ENCODE measurements at regions not wholly inside any gene's neighbourhood (a gene's known extent, or its start where the extent isn't known, plus 50 kb on each side); places are given as distances from the start of the nearest gene placed in this dataset.

GRCh38 chr22:44646141-44646540, 55.9 kb upstream of the PRR5 start:
- Histone ChIP-seq H3K4me2 (no peak overlapping the region), H3K27ac (no peak overlapping the region), H3K4me3 (no peak overlapping the region), H3K4me1 (no peaks in the 10 kb centered on the region), H3K9me3 (no peaks in the 10 kb centered on the region)
- TF ChIP-seq E2F6 (IDR thresholded peaks at IDR 0.05; ENCODE audit: borderline replicate concordance, low read depth): no peak
- TF ChIP-seq BHLHE40 (IDR thresholded peaks at IDR 0.05; ENCODE audit: low read depth, low read length): no peak
- no peak for TF ChIP-seq TP53 (CRISPR knock-in tag; IDR thresholded peaks at IDR 0.05)
- no peak for TF ChIP-seq REST (IDR thresholded peaks at IDR 0.05)
- TF ChIP-seq MYC (IDR thresholded peaks at IDR 0.05; ENCODE audit: borderline replicate concordance, low read length): no peak
- no peak for TF ChIP-seq FOXS1 (CRISPR knock-in tag; IDR thresholded peaks at IDR 0.05)
- TF ChIP-seq NPAS2 (CRISPR knock-in tag; IDR thresholded peaks at IDR 0.05; ENCODE audit: borderline replicate concordance): no peak
- no peak for TF ChIP-seq ZNF302 (CRISPR knock-in tag; IDR thresholded peaks at IDR 0.05)
- TF ChIP-seq RARB (CRISPR knock-in tag; IDR thresholded peaks at IDR 0.05): no peak
- TF ChIP-seq MAX (IDR thresholded peaks at IDR 0.05): no peak
- TF ChIP-seq RNF2 (IDR thresholded peaks at IDR 0.05; ENCODE audit: borderline replicate concordance, low read depth): no peak
- no peak for FAIRE-seq
- no peak for ATAC-seq
- ChIA-PET CTCF (interaction anchor here (0.8 to 2.2 kb wide), 3 partner anchors 19 to 653 kb away, joined by 3 to 7 read pairs (median 3); no protein-coding TSS in a partner anchor), POLR2A (no interaction called here)
- no peak for DNase-seq (ENCODE audit: low read depth in 1 of 2, low spot score in 1 of 2)
- 74% methylated on average over 12 of the region's 13 CpGs for WGBS (ENCODE audit: missing lambda C conversion rate)

- H3K4me3 ChIP-seq: no peak overlapping the region
- ATAC-seq (no peak), DNase-seq (ENCODE audit: low read depth in 1 of 2, low spot score in 1 of 2) (no peak), FAIRE-seq (no peak)
- no peak overlapping the region for H3K4me2 ChIP-seq
- no peak overlapping the region for H3K27ac ChIP-seq
- no peaks in the 10 kb centered on the region for H3K4me1 ChIP-seq
- WGBS (ENCODE audit: missing lambda C conversion rate): 57% methylated on average over 11 of the region's 11 CpGs
- ChIA-PET CTCF (interaction anchor here (0.8 to 2.2 kb wide), 3 partner anchors 19 to 652 kb away, joined by 3 to 7 read pairs (median 3); no protein-coding TSS in a partner anchor), POLR2A (no interaction called here)
- H3K9me3 ChIP-seq: no peaks in the 10 kb centered on the region
- TF ChIP-seq ELK1 (IDR thresholded peaks at IDR 0.05; ENCODE audit: low read depth, low read length) (no peak), MYC (IDR thresholded peaks at IDR 0.05; ENCODE audit: borderline replicate concordance, low read length) (no peak), JUN (IDR thresholded peaks at IDR 0.05) (no peak), HMGXB4 (CRISPR knock-in tag; IDR thresholded peaks at IDR 0.05; ENCODE audit: borderline replicate concordance) (no peak), NR3C1 (IDR thresholded peaks at IDR 0.05) (no peak), HEYL (CRISPR knock-in tag; IDR thresholded peaks at IDR 0.05) (no peak), CBX8 (IDR thresholded peaks at IDR 0.05) (no peak), POLR2AphosphoS2 (conservative IDR thresholded peaks at IDR 0.05; ENCODE audit: low read length) (no peak), REST (IDR thresholded peaks at IDR 0.05) (no peak), PHF8 (IDR thresholded peaks at IDR 0.05; ENCODE audit: borderline replicate concordance, low read depth) (no peak)
Observed at GRCh38 chr22:44645531-44645930, 56.5 kb upstream of the PRR5 start.
